ENCODE measurements at regions not wholly inside any gene's neighbourhood (a gene's known extent, or its start where the extent isn't known, plus 50 kb on each side); places are given as distances from the start of the nearest gene placed in this dataset.

GRCh38 chr16:10333321-10334032 lies 52.4 kb upstream of the ATF7IP2 start:
- H3K4me3 ChIP-seq, result no peak overlapping the region

GRCh38 chr16:10335681-10336080 lies 50.2 kb upstream of the ATF7IP2 start:
- no peak overlapping the region for H3K4me3 ChIP-seq
- H3K9me3 ChIP-seq, result peaks cover 13% of the 10 kb centered on the region; the same call in 2 of the 3 replicates
- CTCF ChIA-PET, result no interaction called here
- H3K4me1 ChIP-seq, result no peaks in the 10 kb centered on the region
- POLR2A ChIA-PET, result no interaction called here
- no peak for ATAC-seq
- no peak for FAIRE-seq
- no peak overlapping the region for H3K4me2 ChIP-seq
- H3K27ac ChIP-seq, result no peak overlapping the region
- no peak for DNase-seq (ENCODE audit: low read depth in 1 of 2, low spot score in 1 of 2)
- TF ChIP-seq ZFP36 (IDR thresholded peaks at IDR 0.05; ENCODE audit: borderline replicate concordance, partially characterized antibody), result no peak
- TF ChIP-seq, protein P1, sequence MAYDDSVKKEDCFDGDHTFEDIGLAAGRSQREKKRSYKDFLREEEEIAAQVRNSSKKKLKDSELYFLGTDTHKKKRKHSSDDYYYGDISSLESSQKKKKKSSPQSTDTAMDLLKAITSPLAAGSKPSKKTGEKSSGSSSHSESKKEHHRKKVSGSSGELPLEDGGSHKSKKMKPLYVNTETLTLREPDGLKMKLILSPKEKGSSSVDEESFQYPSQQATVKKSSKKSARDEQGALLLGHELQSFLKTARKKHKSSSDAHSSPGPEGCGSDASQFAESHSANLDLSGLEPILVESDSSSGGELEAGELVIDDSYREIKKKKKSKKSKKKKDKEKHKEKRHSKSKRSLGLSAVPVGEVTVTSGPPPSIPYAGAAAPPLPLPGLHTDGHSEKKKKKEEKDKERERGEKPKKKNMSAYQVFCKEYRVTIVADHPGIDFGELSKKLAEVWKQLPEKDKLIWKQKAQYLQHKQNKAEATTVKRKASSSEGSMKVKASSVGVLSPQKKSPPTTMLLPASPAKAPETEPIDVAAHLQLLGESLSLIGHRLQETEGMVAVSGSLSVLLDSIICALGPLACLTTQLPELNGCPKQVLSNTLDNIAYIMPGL (CRISPR knock-in tag; IDR thresholded peaks at IDR 0.05; ENCODE audit: borderline replicate concordance), result no peak
- TF ChIP-seq RFX5 (IDR thresholded peaks at IDR 0.05), result no peak
- TF ChIP-seq, protein P2, sequence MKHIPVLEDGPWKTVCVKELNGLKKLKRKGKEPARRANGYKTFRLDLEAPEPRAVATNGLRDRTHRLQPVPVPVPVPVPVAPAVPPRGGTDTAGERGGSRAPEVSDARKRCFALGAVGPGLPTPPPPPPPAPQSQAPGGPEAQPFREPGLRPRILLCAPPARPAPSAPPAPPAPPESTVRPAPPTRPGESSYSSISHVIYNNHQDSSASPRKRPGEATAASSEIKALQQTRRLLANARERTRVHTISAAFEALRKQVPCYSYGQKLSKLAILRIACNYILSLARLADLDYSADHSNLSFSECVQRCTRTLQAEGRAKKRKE (CRISPR knock-in tag; IDR thresholded peaks at IDR 0.05; ENCODE audit: low read depth), result no peak
- TF ChIP-seq TFCP2L1 (CRISPR knock-in tag; IDR thresholded peaks at IDR 0.05), result no peak
- no peak for TF ChIP-seq HOXB5 (CRISPR knock-in tag; IDR thresholded peaks at IDR 0.05)
- no peak for TF ChIP-seq MAZ (IDR thresholded peaks at IDR 0.05; ENCODE audit: borderline replicate concordance, low read depth, low read length)
- TF ChIP-seq EHMT2 (IDR thresholded peaks at IDR 0.05; ENCODE audit: low read depth), result no peak
- no peak for TF ChIP-seq ELK1 (IDR thresholded peaks at IDR 0.05; ENCODE audit: low read depth, low read length)
- no peak for TF ChIP-seq CEBPB (IDR thresholded peaks at IDR 0.05)
- TF ChIP-seq HOXB13 (CRISPR knock-in tag; IDR thresholded peaks at IDR 0.05; ENCODE audit: low read depth), result no peak
- WGBS (ENCODE audit: missing lambda C conversion rate), result 78% methylated on average over 12 of the region's 12 CpGs

More at GRCh38 chr16:10333321-10334032, 52.4 kb upstream of the ATF7IP2 start:
- no peak overlapping the region for H3K4me2 ChIP-seq
- no peak for TF ChIP-seq HDAC2 (IDR thresholded peaks at IDR 0.05)
- no peak for TF ChIP-seq ESRRA (IDR thresholded peaks at IDR 0.05; ENCODE audit: borderline replicate concordance, low read length)
- TF ChIP-seq ZC3H11A (IDR thresholded peaks at IDR 0.05), result no peak
- TF ChIP-seq RFX5 (IDR thresholded peaks at IDR 0.05), result no peak
- no peak for TF ChIP-seq TP53 (CRISPR knock-in tag; IDR thresholded peaks at IDR 0.05)
- TF ChIP-seq ZNF302 (CRISPR knock-in tag; IDR thresholded peaks at IDR 0.05), result no peak
- no peak for TF ChIP-seq MYC (IDR thresholded peaks at IDR 0.05; ENCODE audit: borderline replicate concordance, low read length)
- TF ChIP-seq, protein P1 (CRISPR knock-in tag; IDR thresholded peaks at IDR 0.05; ENCODE audit: borderline replicate concordance), result no peak
- TF ChIP-seq EP300 (IDR thresholded peaks at IDR 0.05), result no peak
- TF ChIP-seq NPAS2 (CRISPR knock-in tag; IDR thresholded peaks at IDR 0.05; ENCODE audit: borderline replicate concordance), result no peak
- no peak for TF ChIP-seq FOXS1 (CRISPR knock-in tag; IDR thresholded peaks at IDR 0.05)
- no peak for TF ChIP-seq NR3C1 (IDR thresholded peaks at IDR 0.05)
- TF ChIP-seq E2F6 (IDR thresholded peaks at IDR 0.05; ENCODE audit: borderline replicate concordance, low read depth), result no peak
- no peak for TF ChIP-seq CBX8 (IDR thresholded peaks at IDR 0.05)
- TF ChIP-seq JUN (IDR thresholded peaks at IDR 0.05), result no peak
- no peak for TF ChIP-seq HOXB5 (CRISPR knock-in tag; IDR thresholded peaks at IDR 0.05)
- TF ChIP-seq KDM5A (IDR thresholded peaks at IDR 0.05), result no peak
- TF ChIP-seq ZSCAN20 (CRISPR knock-in tag; IDR thresholded peaks at IDR 0.05), result no peak
- TF ChIP-seq, protein P3, sequence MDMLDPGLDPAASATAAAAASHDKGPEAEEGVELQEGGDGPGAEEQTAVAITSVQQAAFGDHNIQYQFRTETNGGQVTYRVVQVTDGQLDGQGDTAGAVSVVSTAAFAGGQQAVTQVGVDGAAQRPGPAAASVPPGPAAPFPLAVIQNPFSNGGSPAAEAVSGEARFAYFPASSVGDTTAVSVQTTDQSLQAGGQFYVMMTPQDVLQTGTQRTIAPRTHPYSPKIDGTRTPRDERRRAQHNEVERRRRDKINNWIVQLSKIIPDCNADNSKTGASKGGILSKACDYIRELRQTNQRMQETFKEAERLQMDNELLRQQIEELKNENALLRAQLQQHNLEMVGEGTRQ (IDR thresholded peaks at IDR 0.05), result no peak
- TF ChIP-seq KDM1A (IDR thresholded peaks at IDR 0.05; ENCODE audit: low read depth), result no peak
- DNase-seq (ENCODE audit: low read depth in 1 of 2, low spot score in 1 of 2) (no peak), ATAC-seq (no peak), FAIRE-seq (no peak)
- H3K27ac ChIP-seq, result no peak overlapping the region
- CTCF ChIA-PET, result interaction anchor here (1.5 kb wide), 1 partner anchor 10 kb away, joined by 4 read pairs; no protein-coding TSS in a partner anchor
- H3K4me1 ChIP-seq, result no peaks in the 10 kb centered on the region
- POLR2A ChIA-PET, result no interaction called here
- H3K9me3 ChIP-seq, result no peaks in the 10 kb centered on the region
- 70% methylated on average over 10 of the region's 10 CpGs for WGBS (ENCODE audit: missing lambda C conversion rate)
